IMR-90 (cell line): ENCODE measurements at regions not wholly inside any gene's neighbourhood (a gene's known extent, or its start where the extent isn't known, plus 50 kb on each side); places are given as distances from the start of the nearest gene placed in this dataset.
"Not testable (repeated sequence)": the region's sequence is repeated elsewhere in the genome, so short reads cannot be mapped to it uniquely, and the experiment has no call there.

Experiments
- ATAC-seq: fragments of 200-7000 bp; cut with Tn5 transposase; 2 replicates; pipeline ENCODE4 v1.9.1; 2020; ENCODE audit warnings: low read depth, mild to moderate bottlenecking, moderate library complexity
- BruUV-seq: library from RNA; stranded (reverse); fragments of 400-500 nt; replicated peaks from 2 replicates; lab custom pipeline; 2021; lab: Mats Ljungman, UMichigan
- CTCF ChIA-PET: fragments of 300-600 bp; formaldehyde crosslinking; extraction: SDS; loops from one replicate; lab custom pipeline; 2021; ENCODE audit warnings: antibody characterized with exemption; lab: Yijun Ruan, JAX
- POLR2A ChIA-PET: fragments of 300-600 bp; sonication (Branson Sonifier 250); formaldehyde crosslinking; loops from one replicate; lab custom pipeline; 2022; ENCODE audit warnings: antibody characterized with exemption; ENCODE audit not compliant: unreplicated experiment; lab: Charles Lee
- DNase-seq: peaks from one replicate; pipeline ENCODE4 v3.0.0; 2013
- H2AFZ ChIP-seq: replicated peaks from 2 replicates; pipeline ENCODE3; 2013; ENCODE audit warnings: low read length, mild to moderate bottlenecking; ENCODE audit not compliant: poor library complexity
- H2AK5ac ChIP-seq: 2 replicates; pipeline ENCODE4 v1.6.1; 2013; ENCODE audit warnings: low read depth, low read length, inconsistent platforms
- H2AK9ac ChIP-seq: replicated peaks from 2 replicates; pipeline ENCODE3; 2013; ENCODE audit warnings: mild to moderate bottlenecking, low read depth, low read length, moderate library complexity; ENCODE audit not compliant: poor library complexity
- H2BK120ac ChIP-seq: 2 replicates; pipeline ENCODE4 v1.6.1; 2013; ENCODE audit warnings: low read depth, low read length, inconsistent platforms
- H2BK15ac ChIP-seq: 3 replicates; pipeline ENCODE4 v1.6.1; 2013; ENCODE audit warnings: low read depth, low read length, inconsistent platforms
- H2BK20ac ChIP-seq: 2 replicates; pipeline ENCODE4 v1.6.1; 2013; ENCODE audit warnings: low read depth, mild to moderate bottlenecking, inconsistent platforms, low read length, moderate library complexity
- H2BK5ac ChIP-seq: 2 replicates; pipeline ENCODE4 v1.6.1; 2013; ENCODE audit warnings: mild to moderate bottlenecking, low read depth, low read length, inconsistent platforms; ENCODE audit not compliant: poor library complexity, severe bottlenecking
- H3K14ac ChIP-seq: replicated peaks from 2 replicates; pipeline ENCODE4 v1.6.1; 2013; ENCODE audit warnings: low read depth, low read length, inconsistent platforms
- H3K18ac ChIP-seq: 2 replicates; pipeline ENCODE4 v1.6.1; 2013; ENCODE audit warnings: low read depth, low read length, control low read depth
- H3K23ac ChIP-seq: 2 replicates; pipeline ENCODE4 v1.6.1; 2013; ENCODE audit warnings: low read depth, low read length, inconsistent platforms
- H3K27ac ChIP-seq: 2 replicates; pipeline ENCODE4 v1.5.1; 2013; ENCODE audit warnings: mild to moderate bottlenecking, control low read depth, low read length; ENCODE audit not compliant: insufficient read depth
- H3K27me3 ChIP-seq: 2 replicates; pipeline ENCODE4 v1.6.1; 2013; ENCODE audit warnings: low read length; ENCODE audit not compliant: control insufficient read depth, insufficient read depth
- H3K36me3 ChIP-seq: 2 replicates; pipeline ENCODE4 v1.6.1; 2013; ENCODE audit warnings: low read length, mixed read lengths; ENCODE audit not compliant: control insufficient read depth, insufficient read depth
- H3K4ac ChIP-seq: 2 replicates; pipeline ENCODE4 v1.6.1; 2013; ENCODE audit warnings: low read depth, low read length, inconsistent platforms
- H3K4me1 ChIP-seq: 2 replicates; pipeline ENCODE4 v1.6.1; 2013; ENCODE audit warnings: low read length, mixed read lengths; ENCODE audit not compliant: control insufficient read depth, insufficient read depth
- H3K4me2 ChIP-seq: 2 replicates; pipeline ENCODE4 v1.6.1; 2013; ENCODE audit warnings: low read depth, mild to moderate bottlenecking, control low read depth, low read length, moderate library complexity
- H3K4me3 ChIP-seq: 2 replicates; pipeline ENCODE4 v1.5.1; 2013; ENCODE audit warnings: low read depth, mild to moderate bottlenecking, control low read depth, low read length, moderate library complexity; ENCODE audit not compliant: insufficient read depth
- H3K56ac ChIP-seq: 2 replicates; pipeline ENCODE4 v1.6.1; 2013; ENCODE audit warnings: low read length, inconsistent platforms; ENCODE audit not compliant: insufficient read depth; ENCODE audit errors: extremely low read depth
- H3K79me1 ChIP-seq, 2 experiments: 2 replicates each; pipeline ENCODE4 v1.6.1; 2013; ENCODE audit warnings: low read length in 2 of 2, inconsistent platforms in 1 of 2, low read depth in 1 of 2
- H3K9ac ChIP-seq: 2 replicates; pipeline ENCODE4 v1.6.1; 2013; ENCODE audit warnings: low read depth, low read length, control low read depth
- H3K9me1 ChIP-seq: 2 replicates; pipeline ENCODE4 v1.6.1; 2013; ENCODE audit warnings: low read length, inconsistent platforms; ENCODE audit not compliant: insufficient read depth
- H3K9me3 ChIP-seq: 2 replicates; pipeline ENCODE4 v1.6.1; 2013; ENCODE audit warnings: low read length; ENCODE audit not compliant: control insufficient read depth, insufficient read depth
- H4K20me1 ChIP-seq: 2 replicates; pipeline ENCODE4 v1.6.1; 2013; ENCODE audit warnings: low read length, inconsistent platforms; ENCODE audit not compliant: insufficient read depth
- H4K5ac ChIP-seq: 2 replicates; pipeline ENCODE4 v1.6.1; 2013; ENCODE audit warnings: mild to moderate bottlenecking, low read depth, low read length, control low read depth
- H4K8ac ChIP-seq, 2 experiments: 2 replicates each; pipeline ENCODE4 v1.6.1; 2013; ENCODE audit warnings: low read depth in 2 of 2, low read length in 2 of 2, control low read depth in 1 of 2, inconsistent platforms in 1 of 2
- H4K91ac ChIP-seq: 2 replicates; pipeline ENCODE4 v1.6.1; 2013; ENCODE audit warnings: low read depth, low read length, inconsistent platforms; ENCODE audit not compliant: insufficient read depth
- CEBPB ChIP-seq: IDR thresholded peaks from 2 replicates; pipeline ENCODE4 v1.6.1; 2012; ENCODE audit warnings: low read depth, low read length, improper control_type of control experiment
- MXI1 ChIP-seq: IDR thresholded peaks from 2 replicates; pipeline ENCODE4 v1.6.1; 2012; ENCODE audit warnings: low read depth, mild to moderate bottlenecking, low read length, moderate library complexity, borderline replicate concordance
- WGBS, 2 experiments: methylation state at CpG; one replicate each; pipeline versions ENCODE4 v1.1.5 to v1.1.7; 2013; ENCODE audit warnings: missing lambda C conversion rate in 2 of 2; ENCODE audit not compliant: insufficient read length in 1 of 2; ENCODE audit errors: extremely low coverage in 2 of 2; 5-methylcytosine and 5-hydroxymethylcytosine counted together
- dilution Hi-C: fragments of 300-500 bp; cut with HindIII; formaldehyde crosslinking; loops from one replicate; pipeline ENCODE4 v1.14.3; 2018; ENCODE audit warnings: low sequenced_read_pairs; ENCODE audit not compliant: unreplicated experiment
- in situ Hi-C: fragments of 300-500 bp; cut with MboI; formaldehyde crosslinking; loops from 3 replicates; pipeline ENCODE4 v1.14.3; 2019; ENCODE audit warnings: low sequenced_read_pairs, inconsistent platforms, mixed read lengths
- intact Hi-C: fragments of 100-400 bp; cut with micrococcal nuclease; formaldehyde crosslinking; loops from 2 replicates; pipeline ENCODE4 v1.10.0; 2022

GRCh38 chr13:48819899-48820298 lies 155.8 kb upstream of the FNDC3A start:
- Histone ChIP-seq H4K8ac (peak overlapping the region; percentile 20 to 32; a peak in 2 of 4 replicates), H3K9ac (no peak overlapping the region), H3K79me1 (no peaks in the 10 kb centered on the region), H3K23ac (no peak overlapping the region), H4K5ac (peak overlapping the region; percentile 10; the same call in 1 of the 2 replicates), H2BK20ac (peak overlapping the region; percentile 52; the same call in 1 of the 2 replicates), H4K20me1 (peaks cover 3% of the 10 kb centered on the region; the same call in 1 of the 2 replicates), H3K14ac (0 out of 2 replicates have a peak overlapping the region, but pooled peaks have one; percentile 57), H3K9me1 (peaks cover 3% of the 10 kb centered on the region), H3K36me3 (no peaks in the 10 kb centered on the region), H3K4me1 (peaks cover 12% of the 10 kb centered on the region), H2BK15ac (peak overlapping the region; percentile 51; the same call in 1 of the 3 replicates), H3K9me3 (no peaks in the 10 kb centered on the region), H3K27ac (no peak overlapping the region), H3K56ac (no peak overlapping the region), H2BK5ac (no peak overlapping the region), H3K4ac (peak overlapping the region; percentile 65; the same call in 1 of the 2 replicates), H3K4me3 (no peak overlapping the region), H3K18ac (no peak overlapping the region), H2AK5ac (peak overlapping the region; percentile 67), H3K27me3 (no peaks in the 10 kb centered on the region), H2AFZ (no peak overlapping the region), H2BK120ac (peak overlapping the region; percentile 42), H2AK9ac (no peak overlapping the region), H4K91ac (peak overlapping the region; percentile 54; the same call in 1 of the 2 replicates), H3K4me2 (no peak overlapping the region)
- no TSS peak for BruUV-seq
- ChIA-PET POLR2A (no interaction called here), CTCF (no interaction called here)
- DNase-seq, result no peak
- intact Hi-C loops (no loop called here), in situ Hi-C loops (no loop called here), dilution Hi-C loops (no loop called here)
- ATAC-seq, result no peak
- no peak for TF ChIP-seq MXI1
- no peak for TF ChIP-seq CEBPB
- WGBS, 2 experiments, result no CpG with 5 or more reads among the region's 4 CpGs

- H3K27ac ChIP-seq, ATAC-seq, intact Hi-C loops, H3K4me2 ChIP-seq, H2BK15ac ChIP-seq, H3K23ac ChIP-seq, POLR2A ChIA-PET, BruUV-seq, H3K79me1 ChIP-seq, H3K4me1 ChIP-seq, H3K27me3 ChIP-seq, H2BK20ac ChIP-seq, H4K5ac ChIP-seq, H4K8ac ChIP-seq, CTCF ChIA-PET, H3K4ac ChIP-seq, H3K56ac ChIP-seq, H2BK5ac ChIP-seq, H3K4me3 ChIP-seq, H4K91ac ChIP-seq, H2BK120ac ChIP-seq, H3K14ac ChIP-seq, in situ Hi-C loops, H3K36me3 ChIP-seq, H3K9ac ChIP-seq, H3K18ac ChIP-seq, dilution Hi-C loops, H3K9me3 ChIP-seq, H4K20me1 ChIP-seq, H3K9me1 ChIP-seq, H2AK9ac ChIP-seq, DNase-seq, H2AFZ ChIP-seq: not testable (repeated sequence)
- 0 out of 2 replicates have a peak overlapping the region, but pooled peaks have one; percentile 10 for H2AK5ac ChIP-seq
- WGBS, 2 experiments, result no CpG with 5 or more reads among the region's 9 CpGs
Measured at GRCh38 chr13:48823526-48823925, 152.2 kb upstream of the FNDC3A start.
